NCI-H2081 (cell line): ENCODE measurements at regions not wholly inside any gene's neighbourhood (a gene's known extent, or its start where the extent isn't known, plus 50 kb on each side); places are given as distances from the start of the nearest gene placed in this dataset.

Experiments used
- DNase-seq, 2 experiments: peaks; one replicate each; lab custom pipeline; 2025; lab: John Stamatoyannopoulos, UW

DNA sequence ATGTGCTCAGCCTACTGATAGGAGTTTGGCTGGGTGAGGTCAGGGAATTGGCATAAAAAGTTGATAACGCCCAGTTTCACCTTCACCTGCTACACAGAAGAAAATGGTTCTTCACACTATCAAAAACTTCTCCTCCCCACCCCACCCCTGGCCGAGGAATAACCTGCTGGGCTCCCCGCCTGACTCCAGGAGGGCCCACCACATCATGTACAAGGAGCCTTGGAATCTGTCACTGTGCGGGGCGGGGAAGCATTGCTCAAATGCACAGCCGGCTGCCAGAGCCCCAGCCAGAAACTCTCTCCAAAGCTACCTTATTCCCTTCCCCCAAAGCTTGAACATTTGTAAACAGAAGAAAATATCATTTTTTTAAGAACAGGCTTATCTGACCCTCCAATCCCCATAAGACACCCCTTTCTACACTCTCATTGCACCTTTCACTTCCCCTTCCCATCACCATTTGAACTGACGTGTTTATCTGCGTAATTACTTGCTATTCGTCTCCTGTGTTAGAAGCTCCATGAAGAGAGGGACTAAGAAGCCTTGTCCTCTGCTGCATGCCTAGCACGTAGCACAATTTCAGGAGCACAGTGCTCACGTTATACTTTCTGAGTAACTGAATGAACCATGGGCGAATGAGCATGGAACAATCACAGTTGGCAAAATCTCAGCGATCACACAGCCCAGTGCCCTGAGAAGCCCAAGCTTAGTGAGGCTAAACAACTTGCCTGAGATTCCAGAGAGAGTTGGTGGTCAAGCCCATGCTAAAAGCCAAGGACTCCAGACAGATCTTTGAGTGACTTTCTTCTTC, 82.9 kb downstream of the HES1 start:
- no peak for DNase-seq

DNA sequence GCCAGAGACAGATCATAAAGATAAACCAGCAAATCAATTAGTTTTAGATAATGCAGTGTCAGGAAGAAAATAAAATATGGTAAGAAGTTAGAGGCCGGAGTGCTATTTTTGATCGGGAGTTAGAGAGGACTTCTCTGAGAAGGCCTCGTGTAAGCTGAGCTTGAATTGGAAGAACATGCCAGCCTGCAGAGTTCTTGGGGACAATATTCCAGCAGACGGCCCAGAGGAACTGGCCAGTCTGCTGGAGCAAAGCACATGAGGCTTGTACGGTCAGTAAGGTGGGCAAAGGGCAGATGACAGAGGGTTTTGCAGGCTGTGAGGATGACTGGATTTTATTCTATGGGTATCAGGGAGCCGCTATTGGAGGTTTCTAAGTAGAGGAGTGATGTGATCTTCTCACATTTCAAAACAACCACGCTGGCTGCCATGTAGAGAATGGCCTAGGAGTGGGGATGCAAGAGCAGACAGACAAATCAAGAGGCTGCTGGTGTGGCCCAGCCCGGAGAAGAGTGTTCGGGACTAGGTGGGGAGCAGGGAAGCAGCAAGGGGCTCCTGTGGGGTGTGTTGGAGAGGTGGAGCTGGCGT, 84.0 kb downstream of the HES1 start:
- DNase-seq: no peak

DNA sequence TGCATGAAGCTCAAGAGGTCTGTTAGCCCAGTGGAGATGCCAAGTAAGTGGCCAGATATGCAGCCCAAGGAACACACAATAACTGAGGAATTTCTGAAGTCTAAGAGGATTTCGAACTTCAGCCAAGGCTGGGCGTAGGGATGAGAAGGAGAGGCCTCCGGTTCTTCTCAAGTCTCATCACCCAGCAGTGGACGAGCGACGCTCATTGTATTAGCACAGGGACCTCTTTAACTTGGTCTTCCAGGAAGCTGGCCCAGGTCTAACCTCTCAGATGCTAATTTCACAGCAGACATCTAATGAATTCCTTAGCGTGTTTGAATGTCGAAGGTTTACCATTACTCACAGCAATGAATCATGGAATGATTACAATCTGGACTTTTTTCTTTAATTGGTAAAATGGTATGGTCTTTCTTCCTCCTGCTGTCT, 85.0 kb downstream of the HES1 start:
- DNase-seq: no peak

DNA sequence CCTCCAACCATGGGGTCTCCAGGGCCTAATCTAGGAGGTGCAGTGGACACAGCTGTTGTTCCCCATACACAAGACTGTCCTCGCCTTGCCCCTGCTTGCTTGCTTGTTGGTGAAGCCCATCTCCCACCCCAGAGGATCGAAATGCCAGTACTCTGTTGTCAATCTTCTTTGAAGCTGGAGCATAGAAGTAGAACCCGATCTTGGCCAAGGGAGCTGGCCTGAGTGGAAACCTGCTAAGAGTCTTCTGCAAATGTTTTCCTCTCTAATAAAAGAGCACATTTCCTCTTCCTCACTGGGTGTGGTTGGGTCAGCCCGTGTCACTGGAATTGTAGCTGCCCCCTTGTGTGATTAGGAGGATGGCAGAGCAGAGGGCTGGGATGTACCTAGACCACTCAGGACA, 85.4 kb downstream of the HES1 start:
- no peak for DNase-seq

DNA sequence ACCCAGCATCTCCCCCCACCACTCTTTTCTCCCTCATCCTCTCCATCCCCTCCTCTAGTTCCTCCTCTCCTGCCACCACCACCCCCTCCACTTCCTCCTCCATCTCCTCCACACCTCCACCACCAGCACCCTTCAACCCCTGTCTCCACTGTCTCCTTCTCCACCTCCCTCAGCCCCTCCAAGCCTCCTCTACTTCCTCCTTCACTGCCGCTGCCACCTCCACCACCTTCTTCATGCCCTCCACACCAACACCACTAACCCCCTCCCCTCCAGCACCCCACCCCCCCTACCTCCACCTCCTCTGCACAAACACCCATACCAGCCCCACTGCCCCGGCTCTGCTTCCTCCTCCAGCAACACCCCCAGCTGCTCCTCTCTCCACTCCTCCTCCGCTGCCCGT, 88.0 kb downstream of the HES1 start:
- DNase-seq: no peak

DNA sequence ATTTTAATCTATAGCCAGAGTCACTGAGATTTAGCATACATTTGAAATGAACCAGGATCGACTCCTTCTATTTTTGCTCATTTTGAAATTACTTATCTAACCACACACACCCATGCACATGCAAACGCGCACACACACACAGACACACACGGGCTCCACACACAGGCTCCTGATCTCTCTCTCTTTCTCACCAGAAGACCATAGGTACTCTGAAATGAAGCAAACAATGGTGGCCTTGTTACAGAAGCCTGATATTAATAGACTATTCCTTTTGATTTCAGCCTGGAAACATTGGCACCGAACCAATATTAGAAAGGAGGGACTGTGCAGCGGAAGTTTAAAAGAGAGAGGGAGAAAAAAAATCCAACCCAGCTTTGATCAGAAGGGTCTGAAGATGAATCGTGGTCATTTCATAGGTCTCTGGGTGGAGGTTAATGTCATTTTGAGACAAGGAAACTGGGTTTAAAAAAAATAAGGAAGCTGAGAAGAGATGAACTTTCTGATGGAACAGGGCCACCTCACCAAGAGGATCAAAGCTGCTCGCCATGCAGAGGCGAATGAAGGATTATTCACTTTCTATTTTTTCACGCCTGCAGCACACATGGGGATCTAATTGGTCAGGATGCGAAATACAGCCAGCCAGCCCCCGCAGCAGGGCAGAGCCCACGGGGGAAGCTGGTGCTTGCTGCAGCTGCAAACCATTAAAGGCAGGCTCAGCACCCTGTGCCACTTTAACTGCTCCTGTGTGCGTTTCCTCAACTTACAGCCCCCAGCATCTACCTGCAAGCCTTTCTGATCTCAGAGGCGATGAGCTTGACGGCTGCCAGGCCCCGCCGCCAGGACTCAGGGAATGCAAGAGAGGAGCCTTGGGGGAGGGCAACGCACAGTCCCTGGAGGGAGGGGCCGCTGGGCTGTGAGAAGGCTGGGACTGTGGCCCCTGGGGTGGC, 88.8 kb downstream of the HES1 start:
- no peak for DNase-seq

DNA sequence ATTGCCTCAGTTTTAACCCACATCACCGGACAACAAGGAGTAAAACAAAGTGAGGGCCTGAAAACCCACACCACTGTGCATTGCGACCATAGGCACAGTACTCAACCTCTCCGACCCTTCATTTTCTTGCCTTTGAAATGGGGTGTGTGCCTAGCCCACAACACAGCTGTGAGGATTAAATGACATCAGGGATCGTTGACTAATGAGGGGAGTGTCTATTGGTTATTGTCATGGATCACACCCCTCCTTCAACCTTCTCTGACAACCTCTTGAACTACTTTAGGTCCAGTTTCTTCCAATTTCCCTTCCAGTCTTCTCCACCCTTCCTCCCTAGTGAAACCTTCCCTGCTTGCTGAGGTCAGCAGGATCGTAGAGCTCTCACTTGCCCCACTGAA, 89.5 kb downstream of the HES1 start:
- no peak for DNase-seq

DNA sequence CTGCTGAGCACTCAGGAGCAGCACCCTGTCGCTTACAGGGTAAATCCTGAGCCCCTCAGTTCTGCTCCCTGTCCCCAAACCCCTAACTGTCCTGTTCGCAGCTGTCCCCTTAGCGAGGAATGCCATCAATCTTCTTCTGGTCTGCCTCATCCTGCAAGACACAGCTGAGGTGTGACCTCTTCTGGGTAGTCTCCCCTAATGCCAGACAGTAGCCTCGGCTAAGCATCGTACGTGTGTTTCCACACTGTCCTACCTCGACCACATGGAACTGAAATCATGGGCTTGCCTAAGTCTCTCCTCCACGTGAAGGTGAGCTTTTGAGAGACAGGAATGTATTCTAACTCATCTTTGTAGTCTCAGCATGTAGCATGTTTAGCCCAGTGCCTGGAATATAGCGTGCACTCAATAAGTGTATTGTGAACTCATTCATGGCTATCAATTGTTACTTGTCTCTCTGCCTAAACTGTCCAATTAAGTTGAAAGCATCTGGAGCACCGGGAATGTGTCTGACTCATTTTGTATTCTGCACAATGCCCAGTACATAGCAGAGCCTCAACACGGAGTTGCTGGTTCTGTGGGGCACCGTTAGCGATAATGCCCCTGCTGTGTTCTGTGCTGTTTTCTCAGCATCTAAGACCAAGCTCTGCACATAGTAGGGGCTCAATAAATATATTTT, 90.2 kb downstream of the HES1 start:
- DNase-seq: no peak

DNA sequence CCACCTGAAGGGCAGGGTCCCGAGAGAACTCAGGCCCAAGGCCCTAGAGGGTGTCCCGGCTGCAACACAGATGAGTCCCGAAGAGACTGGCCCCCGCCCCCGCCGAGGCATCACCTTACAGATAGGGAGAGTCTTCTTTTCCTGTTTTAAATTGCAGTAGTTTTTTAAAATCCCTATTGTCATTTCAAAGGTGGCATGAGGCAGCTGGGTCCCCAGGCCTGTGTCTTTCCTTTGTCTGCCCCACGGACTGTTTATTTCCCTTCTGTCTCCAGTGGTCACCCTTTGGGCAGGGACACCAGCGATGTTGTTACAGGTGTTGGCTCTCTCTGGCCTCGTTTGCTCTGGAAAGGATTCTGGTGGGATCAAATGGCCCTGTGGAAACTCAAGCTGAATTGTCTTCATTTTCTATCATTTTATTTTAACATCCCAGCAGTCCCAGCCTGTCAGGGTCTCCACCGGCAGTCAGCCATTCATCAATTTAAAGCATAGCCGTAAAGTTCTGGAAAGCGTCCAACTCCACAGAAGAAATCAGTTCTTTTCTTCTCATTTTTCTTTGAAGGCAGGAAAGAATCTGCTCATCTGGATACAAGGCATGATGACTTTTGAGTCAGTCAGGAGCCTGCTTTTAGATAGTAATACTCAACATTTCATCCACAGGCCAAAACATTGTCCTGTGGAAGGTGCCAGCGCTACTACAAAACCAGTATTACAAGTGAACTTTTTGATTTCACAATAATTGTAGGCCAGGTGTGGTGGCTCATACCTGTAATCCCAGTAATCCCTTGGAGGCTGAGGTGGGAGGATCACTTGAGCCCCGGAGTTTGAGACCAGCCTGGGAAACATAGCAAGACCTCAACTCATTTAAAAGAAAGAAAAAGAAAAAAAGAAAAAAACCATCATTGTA, 96.2 kb downstream of the HES1 start:
- peak in 1 of 2 experiments; percentile 39 for DNase-seq

DNA sequence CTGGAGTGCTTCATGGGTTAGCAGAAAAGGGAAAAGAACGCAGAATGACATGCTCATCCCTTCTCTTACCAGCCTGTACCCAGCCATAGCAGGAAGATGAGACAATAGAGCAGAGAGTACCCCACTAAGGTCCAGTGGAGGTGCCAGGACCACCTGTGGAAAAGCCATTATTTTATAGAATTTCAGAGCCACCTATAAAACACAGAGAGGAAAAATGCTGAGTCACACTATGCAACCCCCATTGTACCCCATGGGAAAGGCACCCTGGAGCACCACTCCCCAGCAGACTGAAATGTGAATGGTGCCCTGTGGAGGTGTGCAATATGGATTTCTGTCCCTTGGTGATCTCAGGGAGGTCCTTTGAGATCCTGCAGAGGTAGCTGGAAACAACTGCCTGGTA, 97.2 kb downstream of the HES1 start:
- no peak for DNase-seq

DNA sequence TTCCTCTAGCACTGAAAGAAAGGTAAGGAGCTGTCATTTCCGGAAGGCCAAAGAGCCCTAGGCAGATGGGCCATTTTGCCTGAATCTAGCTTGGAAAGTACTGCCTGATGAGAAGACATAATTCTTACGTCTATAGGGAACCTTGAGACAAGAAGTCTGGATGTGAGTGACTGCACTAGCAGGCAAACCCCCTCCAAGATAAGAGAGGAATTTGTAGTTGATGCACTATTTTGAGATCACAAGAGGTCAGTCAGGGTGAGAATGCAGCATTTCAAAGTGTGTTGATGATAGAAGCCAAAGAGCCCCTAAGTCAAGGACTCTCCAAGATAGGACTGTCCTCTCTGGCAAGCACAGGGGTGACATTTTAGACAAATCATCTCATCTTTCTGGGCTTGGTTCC, 99.2 kb downstream of the HES1 start:
- DNase-seq: no peak

DNA sequence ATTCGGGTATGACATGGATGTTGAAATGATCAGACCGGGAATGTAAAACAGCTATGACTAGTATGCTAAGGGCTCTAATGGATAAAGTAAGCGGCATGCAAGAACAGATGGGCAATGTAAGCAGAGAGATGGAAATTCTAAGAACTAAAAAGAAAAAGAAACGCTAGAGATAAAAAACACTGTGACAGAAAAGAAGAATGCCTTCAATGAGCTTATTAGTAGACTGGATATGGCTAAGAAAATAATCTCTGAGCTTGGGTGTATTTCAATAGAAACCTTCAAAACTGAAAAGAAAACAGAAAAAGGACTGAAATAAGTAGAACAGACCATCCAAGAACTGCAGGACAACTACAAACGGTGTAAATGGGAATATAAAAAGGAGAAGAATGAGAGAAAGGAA, 101.2 kb downstream of the HES1 start:
- no peak for DNase-seq

DNA sequence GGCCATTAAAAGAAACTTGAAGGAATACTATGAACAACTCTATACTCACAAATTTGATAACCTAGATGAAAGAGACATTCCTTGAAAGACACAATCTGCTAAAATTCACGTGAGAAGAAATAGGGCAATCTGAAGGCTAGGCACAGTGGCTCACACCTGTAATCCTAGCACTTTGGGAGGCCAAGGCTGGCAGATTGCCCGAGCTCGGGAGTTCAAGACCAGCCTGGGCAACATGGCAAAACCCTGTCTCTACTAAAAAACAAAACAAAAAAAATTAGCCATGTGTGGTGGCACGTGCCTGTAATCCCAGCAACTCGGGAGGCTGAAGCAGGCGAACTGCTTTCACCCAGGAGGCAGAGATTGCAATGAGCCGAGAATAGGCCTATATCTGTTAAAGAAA, 104.8 kb downstream of the HES1 start:
- DNase-seq: no peak

DNA sequence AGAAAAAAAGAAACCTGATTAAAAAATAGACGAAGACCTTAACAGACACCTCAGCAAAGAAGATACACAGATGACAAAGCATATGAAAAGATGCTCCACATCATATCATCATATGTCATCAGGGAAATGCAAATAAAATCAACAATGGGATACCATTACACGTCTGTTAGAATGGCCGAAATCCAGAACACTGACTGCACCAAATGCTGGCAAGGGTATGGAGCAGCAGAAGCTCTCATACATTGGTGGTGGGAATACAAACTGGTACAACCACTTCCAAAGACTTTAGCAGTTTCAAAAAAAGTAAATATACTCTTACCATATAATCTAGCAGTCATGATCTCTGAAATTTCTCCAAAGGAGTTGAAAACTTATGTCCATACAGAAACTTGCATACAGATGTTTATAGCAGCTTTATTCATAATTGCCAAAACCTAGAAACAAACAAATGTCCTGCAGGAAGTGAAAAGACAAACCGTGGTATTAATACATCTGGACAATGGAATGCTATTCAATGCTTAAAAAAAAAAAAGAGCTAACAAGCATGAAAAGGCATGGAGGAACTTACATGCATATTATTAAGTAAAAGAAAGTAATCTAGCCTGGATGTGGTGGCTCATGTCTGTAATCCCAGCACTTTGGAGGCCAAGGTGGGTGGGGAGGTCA, 107.4 kb downstream of the HES1 start:
- no peak for DNase-seq

DNA sequence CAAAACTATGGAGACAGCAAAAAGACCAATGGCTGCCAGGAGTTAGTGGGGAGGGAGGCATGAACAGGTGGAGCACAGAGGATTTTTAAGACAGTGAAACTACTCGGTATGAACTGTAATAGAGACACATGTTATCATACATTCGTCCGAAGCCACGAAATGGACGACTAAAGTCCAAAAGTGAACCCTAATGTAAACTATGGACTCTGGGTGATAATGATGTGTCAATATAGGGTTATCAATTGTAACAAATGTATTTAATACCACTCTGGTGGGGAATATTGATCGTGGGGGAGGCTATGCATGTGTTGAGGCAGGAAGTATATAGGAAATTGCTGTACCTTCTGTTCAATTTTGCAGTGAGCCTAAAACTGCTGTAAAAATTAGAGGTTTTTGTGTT, 107.0 kb downstream of the CPN2 start:
- DNase-seq: no peak

DNA sequence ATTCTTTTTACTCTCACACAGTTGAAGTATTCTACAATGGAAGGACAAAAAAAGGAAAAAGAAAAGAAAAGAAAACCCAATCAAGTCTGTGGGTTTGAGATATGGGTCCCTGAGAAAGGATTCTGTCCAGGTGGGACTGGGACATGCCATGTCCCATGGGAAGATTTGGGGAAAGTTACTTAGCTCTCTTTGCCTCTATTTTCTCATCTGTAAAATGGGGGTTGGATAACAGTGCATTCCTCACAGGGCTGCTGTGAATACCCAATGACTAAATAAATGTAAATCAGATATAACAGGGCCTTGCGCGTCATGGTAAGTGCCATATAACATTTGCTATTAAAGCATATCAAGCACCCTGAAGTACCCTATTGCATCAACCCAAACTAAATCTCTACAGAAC, 105.7 kb downstream of the CPN2 start:
- DNase-seq: no peak

DNA sequence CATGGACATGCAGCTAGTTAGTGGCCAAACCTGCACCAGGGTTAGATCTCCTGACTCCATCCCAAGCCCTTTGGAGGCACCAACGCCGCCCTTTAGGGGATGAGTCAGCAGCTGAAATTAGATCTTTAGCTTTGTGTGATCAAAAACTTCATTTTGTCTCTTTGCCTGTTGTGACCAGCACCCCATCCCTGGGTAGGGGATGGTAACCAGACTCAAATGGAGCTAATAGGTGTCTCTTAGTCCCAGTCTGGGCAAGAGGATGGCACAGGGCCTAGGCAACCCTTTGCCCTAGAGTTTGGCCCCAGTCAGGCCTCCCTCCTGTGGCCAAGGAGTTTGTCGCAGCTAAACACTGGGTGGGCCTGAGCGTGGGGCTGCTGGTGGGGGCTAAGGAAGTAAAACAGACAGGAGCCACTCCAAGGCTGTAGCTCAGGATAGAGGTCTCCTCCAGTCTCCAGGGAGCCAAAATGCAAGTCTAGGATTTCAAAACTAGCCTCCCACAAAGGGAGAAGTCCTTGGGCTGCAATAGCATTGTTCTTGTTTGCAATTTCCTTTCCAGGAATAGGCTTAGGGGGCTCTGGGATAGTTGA, 105.1 kb downstream of the CPN2 start:
- DNase-seq: no peak

DNA sequence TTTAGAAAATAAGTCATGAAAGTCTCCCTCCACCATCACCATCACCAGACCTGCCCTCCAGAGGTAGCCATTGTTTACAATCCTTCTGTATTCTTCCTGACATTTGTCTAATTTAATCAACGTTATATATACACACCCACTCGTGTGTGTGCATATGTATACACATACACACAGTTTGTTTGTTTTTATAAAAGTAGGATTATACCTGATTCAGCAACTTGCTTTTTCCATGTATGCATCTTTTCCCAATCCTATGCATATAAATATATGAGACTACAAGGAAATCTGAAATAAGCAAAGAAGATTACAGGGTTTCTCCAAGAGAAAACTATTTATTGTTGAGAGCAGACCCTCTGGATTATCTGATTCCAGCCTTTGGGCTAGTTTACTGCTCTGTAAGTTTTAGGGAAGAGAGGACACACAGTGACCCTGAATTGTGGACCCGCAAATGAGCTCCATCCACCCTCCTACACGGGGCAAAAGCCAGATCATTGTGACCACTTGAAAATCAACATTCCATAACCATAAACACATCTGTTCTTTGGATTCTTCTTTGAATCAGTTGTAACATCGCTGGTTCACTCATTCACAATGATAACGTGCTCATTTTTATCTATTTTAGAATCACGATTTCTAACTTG, 104.3 kb downstream of the CPN2 start:
- no peak for DNase-seq

DNA sequence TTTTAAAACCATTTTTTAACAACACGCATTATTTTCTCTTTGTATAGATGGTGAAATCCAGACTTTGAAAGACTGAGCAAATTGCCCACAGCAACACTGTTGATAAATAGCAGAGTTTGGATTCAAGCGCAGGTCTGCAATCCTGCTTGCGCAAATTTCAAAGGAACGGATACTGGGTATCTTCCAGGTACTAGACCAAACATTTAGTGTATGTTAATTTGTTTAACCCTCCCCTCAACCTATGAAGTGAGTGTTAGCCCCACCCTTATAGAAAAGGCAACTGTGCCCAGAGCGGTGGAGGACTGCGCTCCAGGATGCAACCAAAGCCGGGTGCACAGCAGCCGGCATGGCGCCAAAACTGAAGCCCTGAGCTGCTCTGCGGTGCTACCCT, 103.8 kb downstream of the CPN2 start:
- DNase-seq: no peak
